ENCODE measurements at regions not wholly inside any gene's neighbourhood (a gene's known extent, or its start where the extent isn't known, plus 50 kb on each side); places are given as distances from the start of the nearest gene placed in this dataset.

DNA sequence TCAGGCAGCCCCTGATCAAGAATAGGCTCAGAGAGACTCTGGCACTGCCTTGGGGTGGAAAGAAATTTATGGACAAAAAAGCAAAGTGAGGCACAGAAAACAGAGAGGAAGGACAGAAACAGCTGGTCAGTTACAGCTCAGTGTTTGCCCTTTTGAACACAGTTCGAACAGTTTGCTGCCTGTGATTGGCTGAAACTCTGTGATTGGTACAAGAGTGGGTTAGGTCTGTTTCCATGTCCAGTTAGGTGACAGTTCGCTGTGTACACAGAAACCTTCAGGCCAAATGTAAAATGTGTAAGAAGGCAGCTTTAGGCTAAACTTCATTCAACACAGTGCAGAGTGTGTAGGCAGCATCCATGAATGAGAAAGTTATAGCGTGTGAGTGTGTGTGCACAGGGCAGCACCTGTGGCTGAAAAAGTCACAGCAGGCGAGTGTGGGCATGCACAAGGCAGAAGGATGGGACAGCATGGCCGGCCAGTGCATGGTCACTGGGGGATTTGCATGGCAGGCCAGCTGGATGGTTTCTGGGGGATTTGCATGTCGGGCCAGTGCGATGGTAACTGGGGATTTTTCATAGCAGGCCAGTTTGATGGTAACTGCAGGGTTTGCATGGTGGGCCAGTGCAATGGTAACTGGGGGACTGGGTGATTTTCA, 75.4 kb upstream of the FRMD1 start:
- no peak for DNase-seq

DNA sequence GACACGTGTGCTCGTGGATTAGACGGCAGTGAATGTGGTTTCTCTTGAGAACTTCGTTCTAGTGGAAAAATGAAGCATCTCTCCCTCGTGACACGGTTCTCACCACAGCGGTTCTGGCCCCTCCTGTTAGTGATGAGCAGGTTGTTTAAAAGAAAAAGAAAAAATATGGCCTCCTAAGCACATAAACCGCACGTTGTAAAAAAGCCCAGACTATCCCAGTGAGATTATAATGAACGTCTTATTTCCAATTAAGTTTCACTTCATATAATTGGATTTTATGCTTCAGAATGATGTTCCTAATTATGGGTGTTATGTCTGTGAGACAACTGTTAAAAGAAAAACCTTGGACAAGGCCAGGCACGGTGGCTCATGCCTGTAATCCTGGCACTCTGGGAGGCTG, 74.5 kb upstream of the FRMD1 start:
- no peak for DNase-seq

DNA sequence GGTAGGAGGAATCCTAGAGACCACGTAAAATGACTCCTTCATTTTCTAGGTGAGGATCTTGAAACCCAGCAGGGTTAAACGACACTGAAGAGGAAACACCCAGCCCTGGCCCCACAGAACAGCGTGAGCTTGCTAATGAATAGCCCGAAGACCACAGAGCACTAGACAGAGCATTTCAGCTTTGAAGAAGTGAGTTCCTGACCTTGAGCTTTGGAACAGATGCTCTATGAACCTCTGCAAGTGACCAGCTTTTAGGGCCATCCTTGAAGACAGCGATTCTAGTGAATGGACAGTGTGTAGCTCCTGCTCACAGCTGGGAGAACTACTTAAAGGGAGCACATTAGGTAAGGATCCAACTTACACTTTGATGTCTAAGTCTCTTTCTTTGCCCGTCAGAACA, 74.0 kb upstream of the FRMD1 start:
- DNase-seq: no peak

DNA sequence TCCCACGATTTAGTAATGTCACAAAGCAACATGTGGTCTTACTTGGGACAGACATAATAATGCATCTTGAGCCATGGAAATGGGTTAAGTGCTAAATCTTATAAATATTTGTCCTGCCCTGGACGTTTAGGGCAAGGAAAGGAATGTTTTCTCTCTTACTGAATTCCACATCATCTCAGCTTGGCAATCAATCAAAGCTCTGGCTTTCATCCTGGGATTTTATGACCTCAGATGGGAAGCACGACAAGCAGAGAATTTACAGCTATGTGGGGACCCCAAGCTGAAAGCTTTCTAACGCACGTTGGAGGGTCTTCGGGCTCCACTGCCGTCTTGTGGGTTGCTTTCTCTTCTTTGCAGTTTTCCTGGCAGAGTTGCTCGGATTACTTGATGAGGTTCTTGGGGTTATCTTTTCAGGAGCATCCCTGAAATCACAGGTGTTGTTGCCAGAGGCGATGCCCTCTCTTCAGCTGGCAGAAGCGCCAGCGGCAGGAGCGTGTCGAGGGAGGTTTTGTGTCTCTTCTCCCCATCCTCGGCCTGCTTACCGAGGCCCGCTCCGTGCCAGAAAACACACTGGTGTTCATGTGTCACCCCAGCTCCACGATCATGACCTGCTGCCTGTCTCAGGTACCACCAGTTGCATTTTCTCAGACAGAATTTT, 73.4 kb upstream of the FRMD1 start:
- DNase-seq: no peak

DNA sequence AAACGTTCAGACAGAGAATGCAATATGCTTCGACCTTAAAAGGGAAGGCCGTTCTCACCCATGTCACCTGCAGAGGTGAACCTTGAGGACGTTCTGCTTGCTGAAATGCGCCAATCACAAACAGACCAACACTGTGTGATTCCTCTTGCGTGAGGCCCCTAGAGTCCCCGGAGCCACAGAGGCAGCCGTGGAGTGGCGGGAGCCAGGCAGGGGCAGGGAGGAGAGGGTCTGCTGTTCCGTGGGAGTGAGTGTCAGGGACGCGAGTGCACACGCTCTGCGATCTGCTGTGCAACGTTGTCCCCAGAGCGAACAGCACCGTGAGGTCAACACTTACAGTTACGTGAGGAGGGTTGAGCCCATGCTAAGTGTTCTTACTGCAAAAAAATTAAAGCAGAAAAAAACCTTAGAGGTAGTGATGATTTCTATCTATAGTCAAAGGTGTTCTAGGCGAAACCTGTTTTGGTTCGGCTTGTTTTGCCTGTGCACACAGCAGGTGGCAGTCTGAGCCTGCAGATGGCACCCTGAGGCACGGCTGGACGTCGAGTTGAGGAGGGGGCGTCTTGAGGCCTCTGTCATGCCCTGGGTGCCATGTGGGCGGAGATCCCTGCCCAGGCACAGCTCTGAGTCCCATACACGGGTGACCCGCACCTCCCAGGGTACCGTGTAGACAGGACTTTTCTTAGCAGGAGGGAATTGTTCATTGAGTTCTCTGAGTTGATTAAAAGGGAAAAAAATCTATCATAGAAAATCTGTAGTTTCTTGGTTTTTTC, 71.7 kb upstream of the FRMD1 start:
- no peak for DNase-seq

DNA sequence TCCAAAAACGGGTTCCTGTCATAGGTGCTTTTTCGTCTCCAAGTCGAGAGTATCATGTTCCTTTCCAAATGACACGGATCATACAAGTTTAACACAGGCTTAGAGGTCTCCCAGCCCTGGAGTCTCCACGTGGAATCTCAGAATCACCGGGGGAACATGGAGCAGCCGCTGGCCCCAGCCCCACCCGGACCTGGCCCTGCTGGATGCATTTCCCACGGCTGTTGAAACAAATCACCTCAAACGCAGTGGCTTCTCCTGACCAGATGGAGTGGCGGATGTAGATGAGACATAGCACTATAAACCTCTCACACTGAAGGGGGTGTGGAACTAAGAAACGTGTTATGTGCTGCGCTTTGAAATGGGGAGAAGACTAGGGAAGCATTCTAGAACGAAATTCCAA, 70.0 kb upstream of the FRMD1 start:
- DNase-seq: no peak

DNA sequence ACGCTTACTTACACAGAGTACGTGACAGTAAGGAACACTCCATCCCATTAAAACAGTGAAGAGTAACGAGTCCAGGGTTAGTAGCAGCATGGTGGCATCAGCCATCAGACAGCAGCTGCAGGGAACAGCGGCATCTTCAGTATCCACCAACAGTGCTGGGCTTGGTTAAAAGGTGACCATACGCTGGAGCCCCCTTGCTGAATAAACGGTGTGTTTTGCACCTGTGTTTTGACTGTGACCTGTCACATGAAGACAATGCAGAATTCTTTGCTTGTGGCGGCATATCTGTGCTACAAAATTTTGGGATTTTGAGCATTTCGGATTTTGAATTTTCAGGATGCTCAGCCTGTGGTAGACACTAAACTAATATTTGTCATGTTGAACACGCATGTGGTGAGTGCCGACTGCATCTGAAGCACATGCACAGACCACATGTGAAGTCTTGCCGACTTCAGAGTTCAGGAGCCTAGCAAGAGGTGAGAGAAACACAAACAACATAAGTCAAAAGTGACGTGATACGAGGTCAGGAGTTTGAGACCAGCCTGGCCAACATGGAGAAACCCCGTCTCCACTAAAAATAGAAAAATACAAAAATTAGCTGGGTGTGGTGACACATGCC, 69.3 kb upstream of the FRMD1 start:
- DNase-seq: no peak

DNA sequence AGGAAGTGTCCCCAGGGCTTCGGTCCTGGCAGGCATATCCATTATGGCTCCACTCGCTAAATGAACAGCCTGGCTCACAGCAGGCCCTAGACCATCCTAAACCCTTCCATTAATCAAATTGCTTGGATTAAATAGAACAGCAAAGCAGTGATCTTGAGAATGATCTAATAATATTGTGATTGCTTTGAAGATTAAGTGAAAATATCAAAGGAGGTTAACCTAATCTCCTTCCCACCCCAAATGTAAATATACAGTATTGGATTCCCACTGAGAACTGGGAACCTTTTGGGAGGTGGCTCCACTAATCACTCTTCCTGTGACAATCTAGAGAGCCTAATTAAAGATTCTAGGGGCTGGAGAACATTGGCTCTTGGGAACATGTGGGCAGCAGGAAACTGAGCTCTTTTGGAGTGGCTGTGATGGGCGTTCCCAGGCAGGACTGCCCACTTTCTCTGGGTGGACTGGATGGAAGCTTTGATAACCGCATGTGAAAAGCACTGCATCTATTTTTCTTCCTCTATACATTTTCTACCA, 68.3 kb upstream of the FRMD1 start:
- no peak for DNase-seq

DNA sequence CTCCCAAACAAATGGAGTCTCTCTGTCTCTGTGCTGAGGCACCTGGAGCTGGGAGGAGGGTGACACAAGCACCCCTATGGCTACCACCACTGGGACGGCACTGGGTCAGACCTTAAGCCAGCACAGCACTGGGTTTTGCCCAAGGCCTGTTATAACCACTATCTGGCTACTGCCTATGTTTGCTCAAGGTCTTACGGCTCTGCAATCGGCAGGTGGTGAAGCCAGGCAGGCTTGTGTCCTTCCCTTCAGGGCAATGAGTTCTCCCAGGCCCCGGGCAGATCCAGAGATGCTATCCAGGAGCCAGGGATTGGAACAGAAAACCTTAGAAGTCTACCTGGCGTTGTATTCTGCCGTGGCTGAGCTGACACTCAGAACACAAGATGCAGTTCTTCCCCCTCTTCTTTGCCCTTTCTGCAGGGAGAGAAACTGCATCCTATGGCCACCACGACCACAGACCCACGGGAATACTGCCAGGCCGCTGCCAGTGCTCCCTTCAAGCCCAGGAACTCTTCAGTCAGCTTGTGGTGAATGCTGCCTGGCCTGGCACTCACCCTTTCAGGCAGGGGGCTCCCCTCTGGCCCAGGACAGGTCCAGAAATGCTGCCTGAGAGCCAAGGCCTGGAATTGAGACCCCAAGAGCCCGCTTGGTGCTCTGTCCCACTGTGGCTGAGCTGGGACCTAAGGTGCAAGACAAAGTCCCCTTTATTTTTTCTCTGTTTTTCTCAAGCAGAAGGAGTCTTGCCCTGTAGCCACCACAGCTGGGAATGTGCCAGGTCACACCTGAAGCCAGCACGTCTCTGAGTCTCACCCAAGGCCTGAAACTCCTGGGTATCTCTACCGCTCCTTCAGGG, 67.0 kb upstream of the FRMD1 start:
- no peak for DNase-seq

DNA sequence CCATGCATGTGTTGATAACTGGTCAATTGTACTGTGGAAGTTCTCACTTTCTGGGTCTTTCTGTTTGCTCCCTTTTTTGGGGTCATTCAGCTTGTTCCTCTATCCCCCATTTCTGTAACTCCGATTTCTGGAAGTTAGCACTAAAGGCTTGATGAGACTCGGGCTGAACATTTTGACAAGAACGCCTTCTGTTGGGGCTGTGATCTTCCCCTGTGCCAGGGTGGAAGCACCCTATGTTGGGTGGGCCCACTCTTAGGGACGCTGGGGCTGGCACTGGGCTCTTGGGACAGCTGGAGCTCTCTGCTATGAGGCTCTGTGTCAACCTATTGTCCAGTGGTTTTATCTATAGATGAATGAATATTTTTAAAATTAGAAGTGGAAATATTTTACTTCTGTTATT, 60.1 kb upstream of the FRMD1 start:
- no peak for DNase-seq

DNA sequence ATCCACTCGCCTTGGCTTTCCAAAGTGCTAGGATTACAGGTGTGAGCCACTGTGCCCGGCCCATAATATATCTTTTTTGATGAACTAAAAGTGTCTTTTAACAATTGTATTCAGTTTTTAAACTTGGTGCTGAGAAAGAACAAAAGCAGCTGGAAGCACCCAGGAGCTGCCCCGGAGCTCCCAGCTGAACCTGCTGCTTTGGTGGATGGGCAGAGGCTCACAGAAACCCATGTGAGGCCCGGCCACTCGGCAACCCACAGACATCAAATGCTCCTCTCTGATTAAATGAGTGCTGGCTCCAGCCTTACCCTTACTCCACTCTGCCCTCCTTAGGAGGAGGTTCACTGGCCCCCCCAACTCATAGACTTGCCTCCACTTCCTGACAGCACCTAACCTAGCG, 59.4 kb upstream of the FRMD1 start:
- no peak for DNase-seq

DNA sequence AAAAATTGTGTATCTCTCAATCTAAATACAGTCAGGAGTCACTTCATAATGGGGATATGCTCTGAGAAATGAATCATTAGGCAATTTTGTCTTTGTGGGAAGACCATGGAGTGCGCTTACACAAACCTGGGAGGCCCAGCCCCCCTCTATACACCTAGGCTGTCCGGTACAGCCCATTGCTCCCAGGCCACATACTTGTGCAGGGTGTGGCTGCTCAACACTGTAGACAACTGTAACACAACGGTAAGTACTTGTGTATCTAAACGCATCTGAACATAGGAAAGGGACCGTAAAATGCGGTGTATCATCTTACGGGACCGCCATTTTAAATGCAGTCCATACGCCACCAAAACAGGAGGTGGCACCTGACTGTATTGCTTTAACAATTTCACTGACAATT, 58.0 kb upstream of the FRMD1 start:
- DNase-seq: no peak

DNA sequence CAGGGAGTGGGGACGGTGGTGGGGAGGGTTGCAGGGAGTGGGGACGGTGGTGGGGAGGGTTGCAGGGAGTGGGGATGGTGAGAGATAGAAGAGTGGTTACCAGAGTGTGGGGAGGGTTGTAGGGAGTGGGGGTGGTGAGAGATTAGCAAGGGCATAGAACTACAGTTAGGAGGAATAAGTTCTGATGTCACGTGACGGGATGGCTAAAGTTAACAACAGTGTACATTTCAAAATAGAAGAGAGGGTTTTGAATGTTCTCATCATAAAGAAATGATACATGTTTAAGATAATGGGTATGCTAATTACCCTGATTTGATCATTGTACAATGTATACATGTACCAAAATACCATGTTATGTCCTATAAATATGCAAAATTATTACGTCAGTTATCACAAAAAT, 57.6 kb upstream of the FRMD1 start:
- DNase-seq: no peak

DNA sequence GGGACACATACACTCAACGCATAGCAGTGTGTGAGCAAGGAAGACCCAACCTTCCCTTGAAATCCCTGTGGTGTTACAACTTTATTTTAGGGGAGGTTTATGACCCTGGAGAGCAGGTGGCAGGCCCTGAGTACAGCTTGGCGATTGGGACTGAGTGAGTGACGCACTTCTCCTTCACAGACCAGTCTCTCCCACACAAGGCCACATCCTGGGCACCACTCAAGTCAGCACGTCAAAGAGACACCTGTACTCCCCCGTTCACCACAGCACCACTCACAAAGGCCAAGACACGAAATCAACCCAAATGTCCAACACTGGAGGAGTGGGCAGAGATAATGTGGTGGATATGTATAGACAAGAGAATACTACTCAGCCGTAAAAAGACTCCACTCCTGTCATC, 57.0 kb upstream of the FRMD1 start:
- DNase-seq: no peak

DNA sequence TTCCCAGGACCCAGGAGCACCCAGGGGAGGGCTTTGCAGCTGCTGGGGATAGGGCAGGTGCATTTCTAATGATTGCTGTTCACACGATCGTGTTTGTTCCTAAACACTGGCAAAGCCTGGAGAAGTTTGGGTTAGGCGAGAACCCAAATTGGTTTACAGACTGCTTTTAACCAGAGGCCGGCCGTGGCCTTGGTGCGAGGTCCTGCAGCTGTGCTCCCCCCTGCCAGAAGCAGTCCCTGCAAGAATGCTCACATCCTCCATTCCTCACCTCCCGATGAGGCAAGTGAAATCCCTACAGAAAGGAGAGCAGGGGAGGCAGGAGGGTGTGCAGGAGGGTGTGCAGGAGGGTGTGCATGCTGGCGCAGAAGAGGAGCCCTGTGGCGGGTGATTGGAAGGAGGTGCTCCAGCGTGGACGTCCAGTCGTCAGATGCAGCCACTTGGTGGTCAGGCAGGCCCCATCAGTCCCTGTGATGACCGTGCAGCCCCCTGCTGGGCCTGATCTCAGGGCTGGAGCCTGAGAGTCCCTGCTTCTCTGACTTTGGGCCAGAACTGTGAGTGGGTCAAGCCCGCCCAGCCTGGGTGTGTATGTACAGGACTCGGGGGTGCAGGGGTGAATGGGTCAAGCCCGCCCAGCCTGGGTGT, 55.7 kb upstream of the FRMD1 start:
- DNase-seq: no peak

DNA sequence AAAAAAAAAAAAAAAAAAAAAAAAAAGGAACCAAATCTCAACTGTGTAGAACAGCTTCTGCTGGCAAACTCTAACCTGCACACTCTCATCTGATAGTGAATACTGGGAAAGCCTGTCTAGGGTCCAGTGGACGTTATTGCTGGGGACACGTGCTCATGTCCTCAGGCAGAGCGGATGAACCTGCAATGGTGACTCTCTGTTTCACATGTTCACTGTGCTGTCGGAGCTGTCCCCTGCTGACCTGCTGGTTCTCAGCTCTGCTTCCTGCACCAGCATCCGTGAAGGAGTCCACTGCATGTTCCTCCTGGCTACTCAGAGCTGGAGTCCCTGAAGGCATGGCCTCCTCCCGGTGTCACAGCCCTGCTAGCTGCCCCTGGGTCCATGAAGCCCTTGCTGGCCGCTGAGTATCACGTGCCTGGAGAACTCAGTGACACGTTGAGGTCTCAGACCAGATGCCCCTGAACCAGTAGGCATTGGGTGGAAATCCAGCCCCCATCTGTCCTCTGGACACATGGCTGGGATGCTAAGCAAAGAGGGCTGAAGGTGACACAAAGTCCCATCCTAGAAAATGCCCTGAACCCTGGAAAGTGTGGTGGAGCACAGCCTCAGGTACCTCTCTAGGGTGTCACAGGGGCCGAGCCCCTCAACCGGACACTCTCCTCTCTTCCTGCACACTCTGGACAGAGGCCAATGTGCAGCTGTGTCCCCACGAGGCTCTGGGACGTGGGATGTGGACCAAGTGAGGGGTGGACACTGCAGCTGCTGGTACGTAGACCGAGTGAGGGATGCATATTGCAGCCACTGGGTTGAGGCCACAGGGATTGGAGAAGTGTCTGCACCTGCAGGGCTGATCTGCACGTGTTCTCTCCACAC, 54.9 kb upstream of the FRMD1 start:
- no peak for DNase-seq

DNA sequence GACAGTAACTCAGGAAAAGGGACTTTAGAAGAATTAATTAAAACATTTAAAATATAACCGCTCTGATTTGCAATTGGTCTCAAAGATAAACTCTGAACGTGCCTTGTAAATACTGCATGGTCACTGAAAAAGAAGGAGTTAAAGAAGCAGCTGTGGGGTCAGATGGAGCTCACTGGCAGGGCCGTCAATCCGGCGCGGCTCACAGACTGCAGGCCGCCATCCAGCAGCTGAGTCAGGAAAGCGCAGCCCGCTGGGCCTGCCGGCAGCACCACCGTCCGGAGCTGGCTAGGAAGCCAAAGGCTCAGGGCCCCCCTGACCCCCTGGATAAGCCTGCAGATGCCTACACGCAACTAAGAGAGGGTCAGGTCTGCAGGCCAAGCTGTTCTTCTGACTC, 54.2 kb upstream of the FRMD1 start:
- no peak for DNase-seq

DNA sequence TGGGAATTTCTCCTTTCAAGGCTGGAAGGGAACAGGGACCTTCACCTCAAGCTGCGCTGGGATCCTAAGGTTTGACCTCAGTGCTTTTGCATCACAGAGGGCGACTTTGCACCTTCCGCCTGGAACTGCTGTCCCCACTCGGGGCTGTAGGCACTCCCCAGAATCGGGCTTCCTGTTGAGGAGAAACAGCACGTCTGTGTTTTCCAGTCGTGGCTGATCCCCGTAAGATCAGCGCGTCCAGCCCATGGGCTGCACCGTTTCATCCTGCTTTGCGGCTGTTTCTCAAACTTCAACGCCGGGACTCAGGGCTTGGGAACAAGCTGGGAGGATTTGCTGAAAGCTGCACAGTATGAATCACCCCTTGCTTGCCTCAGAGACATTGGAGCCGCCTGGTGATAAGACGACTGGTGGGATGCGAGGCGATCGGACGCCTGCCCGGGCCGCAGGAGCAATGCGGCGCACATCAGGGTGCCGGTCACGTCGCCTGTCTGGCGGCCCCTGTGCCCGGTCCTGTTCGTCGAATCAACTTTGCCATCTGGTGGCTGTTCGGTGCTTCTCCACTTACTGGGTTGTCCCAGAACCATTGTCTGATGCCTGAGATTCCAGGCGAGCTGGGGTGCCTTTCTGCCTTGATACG, 53.6 kb upstream of the FRMD1 start:
- DNase-seq: no peak

DNA sequence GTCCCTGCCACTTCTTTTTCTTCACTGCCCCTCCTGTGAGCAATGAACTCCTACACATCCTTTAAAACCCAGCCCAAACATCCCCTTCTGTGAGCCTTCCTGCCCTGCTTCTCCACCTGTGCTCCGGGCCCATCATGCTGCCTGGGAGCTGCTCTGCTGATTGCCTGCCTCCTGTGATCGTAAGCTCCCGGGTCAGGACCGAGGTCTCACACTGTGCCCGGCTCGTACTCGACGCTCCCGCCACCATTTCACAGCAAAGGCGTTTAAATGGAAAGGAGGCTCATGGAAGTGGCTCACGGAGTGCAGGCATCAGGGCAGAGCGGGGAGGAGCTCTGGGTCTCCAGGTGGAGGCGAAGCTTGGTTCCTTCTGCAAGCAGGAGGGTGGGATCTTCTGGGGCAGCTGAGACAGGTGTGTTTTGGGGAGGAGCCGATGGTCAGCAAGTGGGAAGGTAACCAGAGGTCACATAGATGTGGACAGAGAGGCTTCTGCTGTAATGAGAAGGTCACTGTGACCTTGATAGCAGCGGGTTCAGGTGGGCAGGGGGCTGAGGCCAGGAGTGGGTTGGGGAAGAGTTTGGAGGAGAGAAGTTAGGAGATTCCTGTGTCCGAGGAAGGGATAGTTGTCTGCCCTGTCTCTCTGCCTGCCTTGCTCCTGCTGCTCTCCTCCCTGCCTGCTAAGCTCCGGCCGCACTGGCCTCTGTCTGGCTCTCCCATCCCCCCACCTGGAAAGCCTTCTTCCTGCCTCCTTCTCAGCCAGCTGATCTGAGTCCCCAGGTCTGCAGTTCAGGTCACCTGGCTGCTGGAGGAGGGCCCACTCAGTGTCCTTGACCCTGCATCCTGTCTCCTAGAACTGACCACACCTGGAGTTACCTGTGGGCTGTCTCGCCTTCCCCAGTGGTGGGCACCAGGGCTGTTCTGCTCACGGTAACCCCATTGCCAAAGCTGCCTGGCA, 52.7 kb upstream of the FRMD1 start:
- no peak for DNase-seq

Measured in NCI-H1930 (cell line).